ENCODE measurements at regions not wholly inside any gene's neighbourhood (a gene's known extent, or its start where the extent isn't known, plus 50 kb on each side); places are given as distances from the start of the nearest gene placed in this dataset.

- no peak for DNase-seq
Observed at GRCh38 chr3:168342946-168343850, 247.5 kb upstream of the GOLIM4 start.

DNA sequence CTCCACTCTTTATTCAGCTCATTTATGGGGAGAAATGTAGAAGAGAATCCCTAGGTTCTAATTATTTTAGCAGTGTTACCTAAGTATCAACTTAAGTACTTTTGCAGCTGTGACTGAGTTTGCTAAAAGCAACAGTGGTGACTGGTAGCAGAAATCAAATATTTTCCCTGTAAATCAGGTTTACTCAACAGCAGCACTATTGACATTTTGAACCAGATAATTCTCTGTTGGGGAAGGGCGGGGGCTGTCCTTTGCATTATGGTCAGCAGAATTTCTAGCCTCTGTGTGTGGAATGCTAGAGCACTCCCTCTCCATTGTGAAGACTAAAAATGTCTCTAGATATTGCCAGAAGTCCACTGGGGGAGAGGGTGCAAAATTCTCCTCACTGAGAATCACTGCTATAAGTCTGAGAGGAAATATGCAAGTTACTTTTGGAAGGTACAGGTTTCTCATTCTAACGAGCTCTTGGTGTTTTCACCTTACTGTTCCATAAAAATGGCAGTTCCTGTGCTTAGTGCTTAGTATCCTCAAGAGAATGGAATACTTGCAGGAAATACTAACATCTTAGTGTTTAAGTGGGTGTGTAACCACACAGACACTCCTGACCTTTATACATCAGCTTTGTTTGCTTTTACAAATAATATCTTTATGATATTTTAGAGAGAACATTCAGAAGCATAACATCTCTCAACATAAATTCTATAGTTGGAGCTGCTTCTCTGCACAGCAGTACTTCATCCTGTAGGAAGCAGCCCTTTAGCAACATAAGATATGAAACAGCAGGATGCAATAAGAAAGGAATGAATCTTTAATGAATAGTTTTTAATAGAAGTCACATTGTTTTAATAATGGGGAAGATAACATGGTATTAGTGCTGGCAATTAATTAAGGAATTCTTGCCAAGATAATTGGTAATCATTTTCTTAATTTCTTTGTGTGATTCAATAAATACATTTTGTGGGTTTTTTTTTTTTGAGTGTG is 246.5 kb upstream of the GOLIM4 start:
- DNase-seq = no peak

DNA sequence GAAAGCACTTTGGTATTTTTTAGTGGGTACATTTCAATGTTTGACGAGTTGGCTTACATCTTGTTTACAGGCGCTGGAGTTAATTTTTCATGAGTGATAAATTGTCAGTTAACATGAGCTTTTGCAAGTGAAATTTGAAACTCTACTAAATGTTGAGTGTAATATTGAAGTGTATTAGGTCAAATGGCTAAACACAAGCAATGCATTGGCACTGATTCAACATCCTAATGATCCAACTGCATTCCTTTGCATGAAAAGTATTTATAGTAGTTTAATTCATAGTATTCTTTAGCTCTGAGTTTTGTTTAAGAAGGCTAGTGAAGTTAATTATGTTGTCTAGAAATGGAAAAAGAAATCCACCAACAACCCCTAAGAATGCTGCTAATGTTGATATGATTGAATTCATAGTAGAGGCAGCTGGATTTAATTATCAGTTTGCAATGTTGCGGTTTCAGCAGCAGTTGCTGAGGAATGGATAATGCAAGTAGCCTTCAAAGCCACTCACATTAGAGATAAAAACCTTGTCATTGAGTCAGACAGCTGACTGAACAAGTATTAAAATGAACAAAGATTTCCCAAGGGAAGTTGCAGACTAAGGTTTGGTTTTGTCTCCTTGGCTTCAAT is 245.6 kb upstream of the GOLIM4 start:
- DNase-seq = no peak

GRCh38 chr3:168338161-168338560 is 242.4 kb upstream of the GOLIM4 start:
- DNase-seq = no peak

- no peak for DNase-seq
Observed at GRCh38 chr3:168336276-168336675, 240.6 kb upstream of the GOLIM4 start.

- DNase-seq = no peak
Observed at GRCh38 chr3:168333410-168333935, 237.7 kb upstream of the GOLIM4 start.

GRCh38 chr3:168331756-168332155 is 236.0 kb upstream of the GOLIM4 start:
- DNase-seq = no peak

GRCh38 chr3:168330983-168331382 is 235.3 kb upstream of the GOLIM4 start:
- no peak for DNase-seq

DNA sequence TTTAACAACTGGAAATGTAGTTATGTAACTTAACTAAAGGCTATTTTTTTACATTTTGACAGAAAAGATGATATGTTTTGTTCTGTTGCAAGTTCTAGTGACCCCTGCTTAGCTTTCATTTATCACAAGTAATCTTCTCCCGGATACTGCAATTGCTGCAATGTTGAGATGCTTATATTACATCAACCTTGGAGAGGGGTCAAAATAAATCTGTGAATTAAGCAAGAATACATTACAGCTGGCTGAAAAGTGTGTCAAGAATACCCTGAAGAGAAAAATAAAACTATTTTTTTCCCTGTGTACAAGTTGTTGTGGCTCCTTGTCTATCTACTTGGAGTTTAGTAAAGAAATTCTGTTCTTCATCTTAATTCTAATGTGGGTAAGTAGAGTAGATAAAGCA is 232.1 kb upstream of the GOLIM4 start:
- DNase-seq = no peak

DNA sequence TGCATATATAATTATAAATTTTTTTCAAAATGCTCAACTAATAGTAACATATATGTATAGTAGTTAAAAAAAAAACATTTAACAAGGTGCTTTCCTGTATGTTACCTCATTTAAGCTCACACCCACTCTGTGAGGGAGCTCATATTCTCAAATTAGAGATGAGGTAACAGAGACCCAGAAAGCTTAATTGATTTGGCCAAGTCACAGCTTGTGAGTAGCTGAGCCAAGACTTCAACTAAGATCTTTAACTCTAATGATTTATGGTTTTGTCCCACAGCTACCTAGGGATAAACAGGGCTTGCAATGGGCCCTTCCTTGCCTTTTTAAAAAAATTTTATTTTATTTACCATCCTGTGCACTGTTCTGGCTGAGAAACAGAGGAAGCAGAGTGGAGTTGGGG is 230.0 kb upstream of the GOLIM4 start:
- no peak for DNase-seq

GRCh38 chr3:168322941-168323340 is 227.2 kb upstream of the GOLIM4 start:
- DNase-seq = no peak

DNA sequence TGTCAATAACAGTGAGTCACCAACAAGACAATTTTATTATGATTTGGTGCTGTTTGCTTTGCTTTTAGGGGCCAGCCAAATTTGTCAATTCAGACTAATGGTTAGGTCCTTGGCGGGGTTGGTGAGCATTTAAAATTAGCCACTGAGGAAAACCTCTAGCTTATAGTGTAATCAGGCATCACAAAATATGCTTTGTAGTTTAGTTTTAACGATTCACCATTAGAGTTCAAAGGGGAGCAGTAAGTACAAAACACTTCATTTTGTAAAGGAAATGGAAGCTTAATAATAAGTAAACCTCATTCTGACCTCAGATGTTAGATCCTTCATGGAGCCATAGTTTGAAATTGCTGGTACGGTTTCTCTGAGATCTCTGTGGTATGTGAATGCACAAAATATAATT is 218.4 kb upstream of the GOLIM4 start:
- no peak for DNase-seq

DNA sequence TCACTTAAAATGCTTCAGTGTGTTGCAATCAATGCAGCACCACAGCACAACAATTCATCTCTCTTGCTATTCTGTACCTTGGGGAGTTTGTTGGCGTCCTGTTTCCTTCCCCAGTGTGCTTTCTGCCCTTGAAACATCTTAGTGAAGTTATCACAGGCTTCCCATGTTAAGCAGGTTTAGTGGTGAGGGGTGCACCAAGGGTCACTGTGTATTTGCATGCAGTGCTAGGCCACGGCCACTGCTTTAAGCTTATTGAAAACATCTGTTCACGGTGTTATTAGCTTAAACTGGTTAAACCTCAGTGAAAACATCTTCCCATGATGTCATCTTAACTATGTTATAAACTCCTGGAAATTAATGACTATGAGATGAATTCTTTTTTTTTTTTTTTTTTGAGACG is 217.3 kb upstream of the GOLIM4 start:
- no peak for DNase-seq

- DNase-seq = no peak
Observed at GRCh38 chr3:168307893-168308292, 212.2 kb upstream of the GOLIM4 start.

- no peak for DNase-seq
Observed at GRCh38 chr3:168295027-168295426, 199.3 kb upstream of the GOLIM4 start.

GRCh38 chr3:168292296-168292695 is 196.6 kb upstream of the GOLIM4 start:
- DNase-seq = no peak

- no peak for DNase-seq
Observed at GRCh38 chr3:168289471-168290008, 193.8 kb upstream of the GOLIM4 start.

DNA sequence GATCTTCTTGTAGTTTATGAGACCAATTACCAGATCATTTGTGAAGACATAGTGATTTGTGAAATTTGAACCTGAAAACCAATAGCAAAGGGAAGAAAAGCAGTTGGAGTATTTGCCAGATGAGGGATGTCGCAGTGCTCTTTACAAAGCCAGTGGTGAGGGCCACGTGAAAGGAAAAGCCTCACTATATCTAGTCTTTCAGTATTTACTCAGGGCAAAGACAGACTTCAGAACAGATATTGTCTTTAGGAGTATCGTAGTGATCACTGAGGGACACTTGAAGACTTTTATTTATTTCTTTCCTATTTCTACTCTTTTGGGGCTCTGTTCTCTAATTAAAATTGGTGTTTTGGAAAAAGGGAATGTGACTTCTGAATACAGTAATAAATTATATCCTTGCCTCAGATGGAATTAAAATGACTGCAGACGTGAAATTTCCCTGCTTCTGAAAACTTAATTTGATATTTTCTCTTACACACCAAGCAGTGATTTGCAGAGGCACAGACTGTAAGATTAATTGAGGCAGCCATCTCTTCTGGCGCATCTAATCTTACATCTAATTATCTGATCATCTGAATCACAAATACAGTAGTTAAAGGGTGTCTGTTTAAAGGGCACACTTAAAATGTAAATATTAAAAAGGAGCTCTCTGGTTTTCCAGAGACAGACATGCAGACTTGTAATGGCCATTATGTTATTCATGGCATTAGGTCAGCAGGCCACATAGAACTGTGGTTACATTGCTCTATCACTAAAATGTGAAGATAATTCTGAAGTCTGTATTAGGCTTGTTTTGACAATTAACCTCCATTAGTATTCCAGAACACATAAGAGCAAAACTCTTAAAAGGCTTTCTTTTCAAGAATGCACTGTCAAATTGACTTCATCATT is 193.0 kb upstream of the GOLIM4 start:
- no peak for DNase-seq

DNA sequence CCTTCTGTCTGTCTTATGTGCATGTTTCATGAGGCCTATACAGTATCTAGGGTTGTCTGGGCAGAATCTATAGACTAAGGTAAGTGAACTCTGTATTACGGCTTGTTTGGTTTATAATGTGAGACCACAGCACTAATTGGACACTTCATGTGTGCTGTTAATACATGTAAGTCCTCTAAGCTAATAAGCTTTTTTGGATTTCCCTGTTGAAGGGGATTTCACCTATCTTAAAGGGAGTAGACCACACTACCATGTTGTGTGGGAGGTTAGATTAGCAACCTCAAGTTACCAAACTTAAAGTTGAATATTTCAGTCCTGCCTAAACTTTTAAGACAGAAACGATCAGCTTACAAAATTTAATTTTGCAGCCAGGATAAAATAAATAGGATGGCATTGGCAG is 189.8 kb upstream of the GOLIM4 start:
- DNase-seq = no peak

- DNase-seq = no peak
Observed at GRCh38 chr3:168284728-168285127, 189.0 kb upstream of the GOLIM4 start.

DNA sequence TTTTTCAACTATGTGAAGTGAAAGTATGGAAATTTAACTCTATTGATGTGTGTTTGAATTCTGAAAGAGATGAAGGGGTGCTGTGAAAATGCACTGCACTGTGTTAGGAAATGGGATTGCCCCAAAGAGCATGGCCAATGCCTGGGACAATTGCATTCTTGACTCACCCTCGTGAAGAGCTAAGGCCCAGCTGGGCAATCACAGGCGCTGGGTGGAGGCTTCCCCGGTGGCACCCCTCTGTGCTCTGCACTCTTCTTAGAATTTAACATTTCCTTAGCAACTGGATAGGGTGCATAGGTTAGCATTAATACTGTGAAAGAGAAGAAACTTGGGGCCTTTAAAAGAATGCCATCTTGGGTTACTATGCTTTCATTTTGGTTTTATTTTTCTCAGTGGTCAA is 179.9 kb upstream of the GOLIM4 start:
- no peak for DNase-seq

GRCh38 chr3:168273917-168274316 is 178.2 kb upstream of the GOLIM4 start:
- no peak for DNase-seq
